KMS-11 (cell line): ENCODE measurements at regions not wholly inside any gene's neighbourhood (a gene's known extent, or its start where the extent isn't known, plus 50 kb on each side); places are given as distances from the start of the nearest gene placed in this dataset.

ENCODE experiments used
- H2AFZ ChIP-seq: fragments of 200-600 bp; sonication (generic); 2 replicates; pipeline ENCODE4 v1.6.1; 2016; ENCODE audit warnings: antibody characterized with exemption, mixed run types, low read depth
- H3K27ac ChIP-seq: fragments of 200-600 bp; sonication (generic); 2 replicates; pipeline ENCODE4 v1.6.1; 2016; ENCODE audit warnings: mild to moderate bottlenecking, mixed run types
- H3K27me3 ChIP-seq: fragments of 200-600 bp; sonication (generic); 2 replicates; pipeline ENCODE4 v1.6.1; 2017; ENCODE audit warnings: mild to moderate bottlenecking, low read depth, mixed run types, moderate library complexity; ENCODE audit not compliant: insufficient read depth
- H3K36me3 ChIP-seq: fragments of 200-600 bp; sonication (generic); 2 replicates; pipeline ENCODE4 v1.6.1; 2017; ENCODE audit warnings: mild to moderate bottlenecking, mixed run types; ENCODE audit not compliant: insufficient read depth
- H3K4me1 ChIP-seq: fragments of 200-600 bp; sonication (generic); 2 replicates; pipeline ENCODE4 v1.6.1; 2016; ENCODE audit warnings: mild to moderate bottlenecking, low read depth, mixed run types; ENCODE audit not compliant: poor library complexity, severe bottlenecking
- H3K4me2 ChIP-seq: fragments of 200-600 bp; sonication (generic); 2 replicates; pipeline ENCODE4 v1.7.0; 2016; ENCODE audit warnings: mild to moderate bottlenecking, mixed run types
- H3K4me3 ChIP-seq: fragments of 200-600 bp; sonication (generic); IDR thresholded peaks from 2 replicates; pipeline ENCODE4 v1.6.1; 2017; ENCODE audit warnings: low read depth, low read length, mixed read lengths; ENCODE audit not compliant: insufficient read depth
- H3K79me2 ChIP-seq: fragments of 200-600 bp; sonication (generic); 2 replicates; pipeline ENCODE4 v1.6.1; 2016; ENCODE audit warnings: low read depth, mixed run types; ENCODE audit not compliant: insufficient read depth
- H3K9ac ChIP-seq: fragments of 200-600 bp; sonication (generic); 2 replicates; pipeline ENCODE4 v1.6.1; 2016; ENCODE audit warnings: mild to moderate bottlenecking, mixed run types
- H4K20me1 ChIP-seq: fragments of 200-600 bp; sonication (generic); 2 replicates; pipeline ENCODE4 v1.6.1; 2016; ENCODE audit warnings: mild to moderate bottlenecking, mixed run types; ENCODE audit not compliant: insufficient read depth
- TF ChIP-seq, protein P1 (sequence below): fragments of 200-600 bp; sonication (generic); conservative IDR thresholded peaks from 2 replicates; pipeline ENCODE4 v1.6.1; 2017; ENCODE audit warnings: low read depth, mild to moderate bottlenecking, antibody characterized with exemption, low read length, moderate library complexity, mixed read lengths

DNA sequence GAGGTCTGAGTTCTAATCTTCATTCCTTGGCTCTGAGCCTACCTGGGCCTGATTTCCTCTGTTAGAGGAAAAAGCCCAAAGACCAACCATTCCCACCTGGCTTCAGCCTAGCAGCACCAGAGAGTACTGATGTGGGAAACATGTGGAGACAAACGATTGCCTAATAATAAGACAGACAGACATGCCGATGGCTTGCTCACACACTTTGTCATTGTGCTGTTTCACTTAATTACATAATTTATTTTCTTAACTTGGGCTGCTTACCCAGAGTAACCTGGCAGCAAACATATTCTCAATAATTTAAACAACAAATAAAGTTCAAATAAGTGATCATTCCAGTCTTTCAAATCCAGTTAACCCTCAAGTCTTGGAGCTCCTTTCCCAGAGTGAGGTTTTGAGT, 83.4 kb downstream of the MAF start:
- H3K27me3 ChIP-seq, result no peaks in the 10 kb centered on the region
- TF ChIP-seq, protein P1, sequence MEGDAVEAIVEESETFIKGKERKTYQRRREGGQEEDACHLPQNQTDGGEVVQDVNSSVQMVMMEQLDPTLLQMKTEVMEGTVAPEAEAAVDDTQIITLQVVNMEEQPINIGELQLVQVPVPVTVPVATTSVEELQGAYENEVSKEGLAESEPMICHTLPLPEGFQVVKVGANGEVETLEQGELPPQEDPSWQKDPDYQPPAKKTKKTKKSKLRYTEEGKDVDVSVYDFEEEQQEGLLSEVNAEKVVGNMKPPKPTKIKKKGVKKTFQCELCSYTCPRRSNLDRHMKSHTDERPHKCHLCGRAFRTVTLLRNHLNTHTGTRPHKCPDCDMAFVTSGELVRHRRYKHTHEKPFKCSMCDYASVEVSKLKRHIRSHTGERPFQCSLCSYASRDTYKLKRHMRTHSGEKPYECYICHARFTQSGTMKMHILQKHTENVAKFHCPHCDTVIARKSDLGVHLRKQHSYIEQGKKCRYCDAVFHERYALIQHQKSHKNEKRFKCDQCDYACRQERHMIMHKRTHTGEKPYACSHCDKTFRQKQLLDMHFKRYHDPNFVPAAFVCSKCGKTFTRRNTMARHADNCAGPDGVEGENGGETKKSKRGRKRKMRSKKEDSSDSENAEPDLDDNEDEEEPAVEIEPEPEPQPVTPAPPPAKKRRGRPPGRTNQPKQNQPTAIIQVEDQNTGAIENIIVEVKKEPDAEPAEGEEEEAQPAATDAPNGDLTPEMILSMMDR, result no peak
- H3K79me2 ChIP-seq, result no peaks in the 10 kb centered on the region
- no peaks in the 10 kb centered on the region for H3K4me1 ChIP-seq
- H3K4me2 ChIP-seq, result no peak overlapping the region
- H3K36me3 ChIP-seq, result no peaks in the 10 kb centered on the region
- H3K4me3 ChIP-seq, result no peak overlapping the region
- no peak overlapping the region for H3K9ac ChIP-seq
- no peak overlapping the region for H3K27ac ChIP-seq
- H4K20me1 ChIP-seq, result no peaks in the 10 kb centered on the region
- H2AFZ ChIP-seq, result no peak overlapping the region

DNA sequence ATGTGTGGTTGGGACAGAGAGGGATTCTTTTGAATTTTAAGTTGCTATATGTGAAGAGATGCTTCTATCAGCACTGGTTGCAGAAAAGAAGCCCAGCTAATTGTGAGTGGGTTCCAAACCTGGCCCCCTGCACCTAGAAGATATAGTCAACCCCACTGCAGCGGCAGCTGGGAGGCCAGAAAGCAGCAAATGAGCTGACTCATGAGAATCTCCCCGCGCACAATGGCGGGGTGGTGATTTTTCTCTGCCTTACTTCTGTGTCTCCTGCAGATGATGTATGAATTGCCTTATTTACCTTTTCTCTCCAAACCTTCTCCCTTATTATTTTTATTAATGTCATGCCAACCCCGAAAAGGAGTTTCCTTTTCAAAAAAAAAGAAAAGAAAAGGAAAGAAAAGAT, 89.7 kb downstream of the MAF start:
- Histone ChIP-seq H3K4me2 (no peak overlapping the region), H3K4me1 (no peaks in the 10 kb centered on the region), H3K9ac (no peak overlapping the region), H3K36me3 (no peaks in the 10 kb centered on the region), H3K27me3 (no peaks in the 10 kb centered on the region), H3K4me3 (no peak overlapping the region), H3K27ac (no peak overlapping the region), H3K79me2 (no peaks in the 10 kb centered on the region), H4K20me1 (no peaks in the 10 kb centered on the region), H2AFZ (no peak overlapping the region)
- TF ChIP-seq, protein P1, result no peak

DNA sequence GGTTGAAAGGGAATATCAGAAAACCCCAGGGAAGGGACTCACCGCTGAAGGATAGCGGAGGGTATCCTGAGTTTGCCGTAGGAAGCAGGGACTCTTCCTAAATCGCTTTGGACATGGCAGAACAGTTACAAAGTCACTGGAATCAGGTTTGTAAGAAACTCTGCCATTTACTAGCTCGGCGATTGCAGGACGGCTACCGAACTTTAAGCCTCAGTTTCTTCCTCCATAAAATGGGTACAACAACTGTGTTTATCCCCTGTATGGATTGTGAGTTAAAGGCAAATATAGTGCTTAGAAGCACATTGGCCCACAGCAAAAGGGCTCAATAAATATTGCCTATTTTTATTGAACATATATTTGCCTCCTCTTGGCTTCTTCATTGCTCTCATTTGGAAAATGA, 90.6 kb downstream of the MAF start:
- TF ChIP-seq, protein P1, result no peak
- H3K27me3 ChIP-seq, result no peaks in the 10 kb centered on the region
- no peaks in the 10 kb centered on the region for H3K79me2 ChIP-seq

DNA sequence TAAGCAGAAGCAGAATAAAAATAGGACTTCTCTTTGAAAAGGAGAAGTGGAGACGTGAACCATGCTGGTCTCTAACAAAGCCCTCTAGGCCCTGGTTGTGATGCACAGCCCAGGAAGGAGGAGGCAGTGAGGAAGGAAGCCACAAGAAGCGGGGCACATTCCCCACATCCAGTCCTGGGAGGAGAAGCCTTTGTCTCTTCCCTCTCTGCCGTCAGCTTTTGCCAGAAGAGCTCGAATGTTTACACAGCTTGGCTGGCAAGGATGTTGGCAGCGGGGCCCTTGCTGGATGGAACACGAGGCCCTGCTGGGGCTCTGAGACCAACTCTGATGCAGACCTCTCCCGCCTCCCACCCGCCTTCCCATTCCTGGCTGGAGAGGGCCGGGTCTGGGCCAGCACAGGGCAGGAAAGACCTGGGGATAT, 91.3 kb downstream of the MAF start:
- Histone ChIP-seq H3K9ac (no peak overlapping the region), H4K20me1 (no peaks in the 10 kb centered on the region), H3K4me2 (no peak overlapping the region), H3K27me3 (no peaks in the 10 kb centered on the region), H3K4me3 (no peak overlapping the region), H3K79me2 (no peaks in the 10 kb centered on the region), H2AFZ (no peak overlapping the region), H3K27ac (no peak overlapping the region), H3K36me3 (no peaks in the 10 kb centered on the region), H3K4me1 (no peaks in the 10 kb centered on the region)
- TF ChIP-seq, protein P1, result no peak

More for the DNA sequence above, 90.6 kb downstream of the MAF start:
- Histone ChIP-seq H2AFZ (no peak overlapping the region), H3K4me1 (no peaks in the 10 kb centered on the region), H4K20me1 (no peaks in the 10 kb centered on the region), H3K27ac (no peak overlapping the region), H3K4me3 (no peak overlapping the region), H3K9ac (no peak overlapping the region), H3K4me2 (no peak overlapping the region), H3K36me3 (no peaks in the 10 kb centered on the region)

DNA sequence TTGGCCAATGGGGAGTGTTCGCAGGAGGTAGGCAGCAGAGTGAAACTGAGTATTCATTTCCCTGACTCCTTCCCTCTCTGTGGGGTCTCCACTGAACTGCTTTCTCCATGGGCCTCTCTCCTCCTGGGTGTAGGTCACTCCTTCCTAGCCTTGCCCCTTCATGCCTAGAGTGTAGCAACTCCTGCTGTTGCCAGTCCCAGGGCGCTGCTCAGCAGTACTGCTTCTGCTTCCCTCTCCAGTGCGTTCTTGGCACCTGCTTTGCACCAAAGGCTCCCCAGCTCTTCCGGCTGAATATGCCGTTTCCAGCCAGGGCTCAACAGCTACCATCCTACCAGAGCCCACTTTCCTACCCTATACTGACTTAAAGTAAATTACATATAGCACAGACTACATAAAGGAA, 92.2 kb downstream of the MAF start:
- Histone ChIP-seq H3K4me2 (no peak overlapping the region), H3K9ac (no peak overlapping the region), H3K27ac (no peak overlapping the region), H2AFZ (no peak overlapping the region), H3K36me3 (no peaks in the 10 kb centered on the region), H3K27me3 (no peaks in the 10 kb centered on the region), H3K4me3 (no peak overlapping the region), H4K20me1 (no peaks in the 10 kb centered on the region), H3K79me2 (no peaks in the 10 kb centered on the region), H3K4me1 (no peaks in the 10 kb centered on the region)
- TF ChIP-seq, protein P1, result no peak
